Fibroblast of villous mesenchyme (primary cell): ENCODE measurements at regions not wholly inside any gene's neighbourhood (a gene's known extent, or its start where the extent isn't known, plus 50 kb on each side); places are given as distances from the start of the nearest gene placed in this dataset.

Source experiments
- DNase-seq: peaks from one replicate; pipeline ENCODE4 v3.0.0-alpha.2; 2010; ENCODE audit warnings: low read depth
- H3K4me3 ChIP-seq: 2 replicates; pipeline ENCODE4 v1.5.1; 2011; ENCODE audit warnings: low read depth, mild to moderate bottlenecking, low read length
- TF ChIP-seq, protein P1 (sequence below): IDR thresholded peaks from 2 replicates; pipeline ENCODE4 v1.5.1; 2012; ENCODE audit warnings: low read depth, mild to moderate bottlenecking, low read length; ENCODE audit not compliant: insufficient read depth

DNA sequence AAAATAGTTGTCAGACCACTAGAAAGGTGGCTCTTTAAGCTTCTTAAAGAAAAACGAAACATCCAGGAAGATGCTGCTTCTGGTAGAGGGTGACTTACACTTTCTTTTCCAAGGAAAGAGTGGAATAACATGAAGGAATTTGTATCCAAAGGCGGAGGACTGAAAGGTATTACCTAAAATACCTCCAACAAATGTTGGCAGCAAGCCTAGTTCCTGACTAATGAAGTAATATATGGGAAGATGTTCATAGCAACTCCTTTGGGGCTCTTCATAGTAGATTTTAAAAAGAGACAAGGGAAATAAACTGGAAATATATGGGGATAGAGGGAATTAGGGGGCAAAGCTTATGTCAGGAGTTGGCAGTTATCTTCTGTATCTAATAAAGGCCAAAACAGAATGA, 116.2 kb downstream of the AASDH start:
- TF ChIP-seq, protein P1, sequence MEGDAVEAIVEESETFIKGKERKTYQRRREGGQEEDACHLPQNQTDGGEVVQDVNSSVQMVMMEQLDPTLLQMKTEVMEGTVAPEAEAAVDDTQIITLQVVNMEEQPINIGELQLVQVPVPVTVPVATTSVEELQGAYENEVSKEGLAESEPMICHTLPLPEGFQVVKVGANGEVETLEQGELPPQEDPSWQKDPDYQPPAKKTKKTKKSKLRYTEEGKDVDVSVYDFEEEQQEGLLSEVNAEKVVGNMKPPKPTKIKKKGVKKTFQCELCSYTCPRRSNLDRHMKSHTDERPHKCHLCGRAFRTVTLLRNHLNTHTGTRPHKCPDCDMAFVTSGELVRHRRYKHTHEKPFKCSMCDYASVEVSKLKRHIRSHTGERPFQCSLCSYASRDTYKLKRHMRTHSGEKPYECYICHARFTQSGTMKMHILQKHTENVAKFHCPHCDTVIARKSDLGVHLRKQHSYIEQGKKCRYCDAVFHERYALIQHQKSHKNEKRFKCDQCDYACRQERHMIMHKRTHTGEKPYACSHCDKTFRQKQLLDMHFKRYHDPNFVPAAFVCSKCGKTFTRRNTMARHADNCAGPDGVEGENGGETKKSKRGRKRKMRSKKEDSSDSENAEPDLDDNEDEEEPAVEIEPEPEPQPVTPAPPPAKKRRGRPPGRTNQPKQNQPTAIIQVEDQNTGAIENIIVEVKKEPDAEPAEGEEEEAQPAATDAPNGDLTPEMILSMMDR: no peak
- no peak for DNase-seq

DNA sequence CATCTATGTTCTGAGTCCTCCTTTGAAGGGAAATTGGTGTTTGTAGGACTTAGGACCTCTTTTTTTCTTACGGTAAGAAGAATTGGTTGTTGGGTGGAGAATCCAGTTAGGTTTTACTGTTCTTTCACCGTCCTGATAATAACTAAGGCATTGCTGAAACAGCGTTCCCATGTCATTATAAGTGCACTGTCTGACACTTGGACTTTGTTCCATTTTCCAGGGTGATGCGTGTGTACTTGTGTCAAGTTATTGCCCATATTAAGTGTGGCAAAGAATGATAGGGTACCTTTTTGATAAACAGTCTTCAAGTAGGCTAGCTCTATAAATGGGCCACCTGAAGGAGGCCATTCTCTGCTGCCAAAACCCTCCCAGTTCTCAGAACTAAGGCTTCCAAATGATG, 119.7 kb downstream of the AASDH start:
- DNase-seq: no peak
- no peak overlapping the region for H3K4me3 ChIP-seq
- TF ChIP-seq, protein P1: no peak

More for the DNA sequence above, 116.2 kb downstream of the AASDH start:
- H3K4me3 ChIP-seq: no peak overlapping the region

DNA sequence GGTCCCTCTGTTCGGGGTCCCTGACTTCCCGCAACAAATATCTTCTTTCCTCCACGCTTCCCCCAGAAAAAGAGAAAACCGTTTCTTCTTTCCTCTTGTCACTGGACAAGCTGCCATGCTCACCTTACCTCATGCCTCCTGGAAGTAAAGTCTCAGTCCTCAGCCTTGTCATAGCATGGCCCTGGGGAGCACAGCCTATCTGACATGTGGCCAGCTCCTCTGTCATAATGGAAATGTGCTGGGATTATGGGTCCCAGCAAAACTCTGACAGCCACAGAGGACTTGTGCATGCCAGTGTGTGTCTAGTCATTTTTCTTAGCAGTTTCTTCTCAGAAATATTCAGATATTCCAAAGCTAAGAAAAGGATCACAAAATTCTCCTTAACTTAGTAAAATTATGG, 122.4 kb downstream of the AASDH start:
- TF ChIP-seq, protein P1: no peak

DNA sequence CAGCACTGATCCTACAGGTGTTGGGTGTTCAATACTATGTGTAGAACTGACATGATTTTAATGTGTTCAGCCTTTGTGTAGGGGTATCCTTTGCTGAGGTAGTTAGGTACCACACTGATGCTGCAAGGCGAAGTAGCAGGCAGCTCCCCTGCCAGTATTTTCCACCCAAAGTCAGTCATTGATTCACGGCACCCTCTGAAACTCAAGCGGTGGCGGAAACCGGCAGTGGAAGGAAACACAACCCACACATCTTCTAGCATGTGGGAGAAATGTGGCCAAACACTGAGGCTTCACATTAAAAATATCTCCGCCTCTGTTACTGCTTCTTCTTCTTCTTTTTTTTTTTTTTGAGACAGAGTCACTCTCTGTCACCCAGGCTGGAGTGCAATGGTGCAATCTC, 126.3 kb downstream of the AASDH start:
- no peak overlapping the region for H3K4me3 ChIP-seq
- no peak for DNase-seq
- TF ChIP-seq, protein P1: no peak

More for the DNA sequence above, 122.4 kb downstream of the AASDH start:
- H3K4me3 ChIP-seq: no peak overlapping the region
- no peak for DNase-seq

DNA sequence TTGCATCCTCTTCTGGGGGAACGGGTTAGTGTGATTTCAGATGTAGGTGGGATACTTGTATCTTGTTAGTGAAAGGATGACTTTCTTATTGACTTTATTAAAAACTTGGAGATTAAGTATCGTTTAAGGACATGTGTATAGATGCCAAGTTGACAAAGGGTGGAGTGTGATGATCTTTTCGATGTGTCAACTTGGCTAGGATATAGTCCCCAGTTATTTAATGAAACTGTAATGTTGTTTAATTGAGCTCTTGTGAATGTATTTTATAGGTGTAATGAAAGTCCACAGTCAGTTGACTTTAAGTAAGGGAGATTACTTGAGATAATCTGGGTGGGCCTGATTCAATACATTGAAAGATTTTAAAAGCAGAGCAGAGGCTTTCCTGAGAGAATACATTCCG, 127.0 kb downstream of the AASDH start:
- no peak for DNase-seq
- TF ChIP-seq, protein P1: no peak
- no peak overlapping the region for H3K4me3 ChIP-seq

DNA sequence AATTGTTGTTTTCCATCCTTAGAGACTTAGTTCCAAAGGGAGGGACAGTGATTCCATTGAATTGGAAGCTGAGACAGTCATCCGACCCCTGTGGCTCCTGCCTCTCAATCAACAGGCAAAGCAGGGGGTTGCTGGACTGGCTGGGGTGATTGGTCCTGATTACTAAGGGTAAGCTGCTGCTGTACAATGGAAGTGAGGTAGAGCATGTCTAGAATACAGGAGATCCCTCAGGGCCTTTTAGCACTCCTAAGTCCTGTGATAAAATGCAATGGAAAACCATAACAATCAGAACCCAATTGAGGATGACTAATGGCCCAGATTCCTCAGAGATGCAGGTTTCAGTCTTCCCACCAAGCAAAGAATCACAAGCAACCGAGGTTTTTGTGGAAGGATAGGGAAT, 127.6 kb downstream of the AASDH start:
- no peak for DNase-seq
- TF ChIP-seq, protein P1: no peak
- H3K4me3 ChIP-seq: no peak overlapping the region

DNA sequence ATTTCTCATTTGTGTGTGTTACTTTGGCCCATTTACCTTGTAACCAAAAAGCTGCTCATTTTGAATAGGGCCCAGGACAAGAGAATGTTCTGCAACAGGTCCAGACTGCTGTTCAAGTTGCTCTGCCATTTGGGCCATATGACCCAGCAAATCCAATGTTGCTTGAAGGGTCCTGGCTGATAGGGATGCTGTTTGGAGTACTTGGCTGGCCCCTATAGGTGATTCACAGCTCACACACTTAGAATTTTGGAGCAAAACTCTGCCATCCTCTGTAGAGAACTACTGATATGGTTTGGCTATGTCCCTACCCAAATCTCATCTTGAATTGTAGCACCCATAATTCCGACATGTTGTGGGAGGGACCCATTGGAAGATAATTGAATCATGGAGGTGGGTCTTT, 131.5 kb downstream of the AASDH start:
- TF ChIP-seq, protein P1: no peak
- DNase-seq: no peak
- no peak overlapping the region for H3K4me3 ChIP-seq
